Activated CD4-positive, alpha-beta T cell treated with anti-CD3 and anti-CD28 coated beads, Interleukin-2, amount 50 U/mL, for 1 hour (primary cell): ENCODE measurements at regions not wholly inside any gene's neighbourhood (a gene's known extent, or its start where the extent isn't known, plus 50 kb on each side); places are given as distances from the start of the nearest gene placed in this dataset.
"Not testable (repeated sequence)": the region's sequence is repeated elsewhere in the genome, so short reads cannot be mapped to it uniquely, and the experiment has no call there.

Experiments used
- DNase-seq: peaks from one replicate; pipeline ENCODE4 v3.0.0-alpha.2; 2020

DNA sequence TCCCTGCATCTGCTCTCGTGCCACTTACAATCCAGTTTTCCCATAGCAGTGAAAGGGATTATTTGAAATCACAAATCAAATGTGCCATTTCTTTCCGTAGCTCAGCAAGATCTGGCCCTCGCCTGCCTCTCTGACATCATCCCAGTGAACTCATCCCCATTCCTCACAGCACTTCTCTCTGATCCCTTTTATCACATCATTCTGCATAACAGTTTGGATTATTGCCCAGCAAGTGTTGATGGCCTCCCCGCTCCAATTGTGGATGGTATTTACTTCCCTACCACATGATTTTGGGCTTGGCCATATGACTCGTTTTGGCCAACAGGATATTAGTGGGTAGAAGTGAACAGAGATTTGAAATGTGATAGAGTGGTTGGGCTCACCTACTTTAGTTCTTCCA lies 185.0 kb downstream of the NPIPA7 start:
- DNase-seq = not testable (repeated sequence)

DNA sequence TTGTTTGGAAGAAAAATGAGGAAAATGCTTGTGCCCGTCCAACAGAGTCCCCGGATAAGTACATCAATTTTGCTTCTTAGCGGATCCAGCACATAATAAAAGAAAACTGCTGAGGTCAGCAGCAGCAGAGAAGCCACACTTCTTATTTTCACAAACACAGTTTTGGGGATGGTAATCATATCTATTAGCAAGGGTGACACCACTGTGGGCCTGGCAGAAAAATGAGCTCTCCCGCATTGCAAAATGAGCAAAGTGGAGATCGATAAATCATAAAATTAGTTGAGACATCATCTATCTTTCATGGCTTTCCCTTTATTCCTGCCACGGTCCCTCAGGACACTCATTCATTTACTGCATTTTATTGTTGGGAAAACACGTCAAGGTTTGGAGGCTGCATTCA lies 186.4 kb downstream of the NPIPA7 start:
- not testable (repeated sequence) for DNase-seq

DNA sequence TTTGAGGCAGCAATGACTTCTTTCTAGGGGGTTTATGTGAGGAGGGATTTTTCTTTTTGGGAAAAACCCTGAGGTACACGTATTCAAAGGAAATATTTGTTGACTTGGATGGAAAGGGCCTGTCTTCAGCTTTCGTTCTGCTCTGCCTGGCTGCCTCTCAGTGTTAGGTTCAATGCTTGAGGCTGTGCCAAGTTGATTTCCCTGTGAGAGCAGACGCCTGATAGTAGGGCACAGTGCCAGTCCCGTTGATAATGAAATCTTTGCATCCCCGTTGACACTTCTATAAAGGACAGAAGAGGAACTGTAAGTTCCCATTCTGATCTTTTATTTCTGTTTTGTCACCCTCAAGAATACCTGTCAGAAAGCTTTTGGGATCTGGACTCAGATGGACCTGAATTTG lies 191.1 kb downstream of the NPIPA7 start:
- not testable (repeated sequence) for DNase-seq

DNA sequence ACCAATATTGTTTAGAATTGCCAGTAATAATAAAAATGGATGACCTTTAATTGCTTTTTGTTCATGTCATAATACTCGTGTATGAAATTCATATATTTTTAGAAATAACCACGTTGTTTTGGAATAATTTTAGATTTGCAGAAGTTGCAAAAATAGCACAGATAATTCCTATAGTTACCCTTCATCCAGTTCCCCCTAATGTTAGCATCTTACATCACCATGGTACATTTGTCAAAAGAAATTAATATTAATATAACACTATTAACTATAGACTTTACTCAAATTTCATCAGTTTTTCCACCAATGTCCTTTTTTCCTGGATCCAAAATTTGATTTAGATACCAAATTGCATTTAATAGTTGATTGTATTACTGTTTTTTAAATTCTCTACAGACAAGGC lies 191.9 kb downstream of the NPIPA7 start:
- DNase-seq = not testable (repeated sequence)

DNA sequence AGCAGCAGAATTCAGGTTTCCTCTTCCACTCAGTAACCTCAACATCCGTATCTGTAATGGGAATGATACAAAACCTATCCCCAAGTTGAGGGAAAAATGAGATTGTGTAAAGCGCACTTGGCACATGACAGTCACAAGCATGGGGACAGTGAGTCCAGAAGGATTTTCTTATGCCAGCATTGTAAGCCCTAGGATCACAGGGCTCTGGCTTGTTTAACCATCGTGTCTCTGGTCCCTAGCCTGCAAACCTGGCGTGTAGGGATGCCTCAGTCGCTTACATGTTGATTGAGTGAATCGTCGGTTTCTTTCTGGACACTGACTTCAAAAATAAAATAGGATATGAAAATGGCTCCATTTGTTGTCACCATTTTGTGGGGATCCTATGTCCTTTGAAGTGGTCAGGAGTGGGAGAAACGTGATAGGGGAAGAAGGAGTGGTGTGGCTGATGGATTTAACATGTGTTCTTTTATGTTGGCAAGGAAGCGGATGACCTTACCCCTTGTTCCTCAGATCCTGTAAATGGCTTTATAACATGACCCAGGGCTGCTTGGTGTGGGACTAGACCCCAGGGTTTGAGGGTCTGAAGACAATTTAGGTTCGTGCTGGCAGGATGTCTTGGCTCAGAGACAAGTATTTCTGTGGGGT lies 193.3 kb downstream of the NPIPA7 start:
- DNase-seq = not testable (repeated sequence)

DNA sequence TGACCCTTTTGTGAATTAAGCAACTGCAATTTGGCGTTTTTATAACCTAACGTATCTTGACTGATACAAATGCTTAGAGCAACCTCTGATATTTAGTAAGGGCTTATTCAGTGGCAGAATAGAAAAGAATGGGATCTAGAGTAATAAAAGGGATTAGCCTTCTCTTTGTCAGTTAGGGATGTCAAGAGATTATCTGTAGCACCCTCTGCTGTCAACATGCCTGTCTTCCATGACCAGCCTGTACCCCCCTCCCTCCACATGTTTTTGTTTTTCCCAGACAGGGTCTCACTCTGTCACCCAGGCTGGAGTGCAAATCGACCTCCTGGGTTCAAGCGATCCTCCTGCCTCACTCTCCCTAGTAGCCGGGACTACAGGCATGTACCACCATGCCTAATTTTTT lies 198.1 kb downstream of the NPIPA7 start:
- DNase-seq = not testable (repeated sequence)

DNA sequence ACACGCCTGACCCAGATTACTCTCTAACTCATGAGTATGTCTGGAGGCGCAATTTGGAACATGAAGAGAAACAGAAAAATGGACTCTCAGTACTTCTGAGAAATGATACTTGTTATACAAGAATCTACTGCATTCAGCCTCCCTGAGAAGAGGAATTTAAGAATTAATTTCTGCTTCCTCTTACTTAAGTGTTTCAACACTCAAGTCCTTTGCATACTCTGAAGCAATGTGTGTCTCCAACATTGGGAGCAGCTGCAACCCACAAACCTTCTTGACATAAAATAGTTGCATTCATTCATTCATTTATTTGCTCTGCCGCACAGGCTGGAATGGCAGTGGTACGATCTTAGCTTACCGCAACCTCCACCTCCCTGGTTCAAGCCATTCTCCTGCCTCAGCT lies 199.8 kb downstream of the NPIPA7 start:
- no peak for DNase-seq

DNA sequence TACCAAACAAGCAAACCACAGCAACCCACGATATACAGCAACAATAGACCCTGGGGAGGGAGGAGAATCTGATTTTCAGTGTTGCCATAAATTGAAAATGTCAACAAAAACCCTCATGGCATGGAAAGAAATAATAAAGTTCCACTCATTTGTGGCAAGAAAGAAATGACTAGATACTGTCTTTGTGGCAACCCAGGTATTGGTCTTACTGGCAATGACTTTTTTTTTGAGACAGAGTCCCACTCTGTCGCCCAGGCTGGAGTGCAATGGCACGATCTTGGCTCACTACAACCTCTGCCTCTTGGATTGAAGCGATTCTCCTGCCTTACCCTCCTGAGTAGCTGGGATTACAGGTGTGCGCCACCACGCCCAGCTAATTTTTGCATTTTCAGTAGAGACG lies 204.0 kb downstream of the NPIPA7 start:
- DNase-seq = not testable (repeated sequence)

DNA sequence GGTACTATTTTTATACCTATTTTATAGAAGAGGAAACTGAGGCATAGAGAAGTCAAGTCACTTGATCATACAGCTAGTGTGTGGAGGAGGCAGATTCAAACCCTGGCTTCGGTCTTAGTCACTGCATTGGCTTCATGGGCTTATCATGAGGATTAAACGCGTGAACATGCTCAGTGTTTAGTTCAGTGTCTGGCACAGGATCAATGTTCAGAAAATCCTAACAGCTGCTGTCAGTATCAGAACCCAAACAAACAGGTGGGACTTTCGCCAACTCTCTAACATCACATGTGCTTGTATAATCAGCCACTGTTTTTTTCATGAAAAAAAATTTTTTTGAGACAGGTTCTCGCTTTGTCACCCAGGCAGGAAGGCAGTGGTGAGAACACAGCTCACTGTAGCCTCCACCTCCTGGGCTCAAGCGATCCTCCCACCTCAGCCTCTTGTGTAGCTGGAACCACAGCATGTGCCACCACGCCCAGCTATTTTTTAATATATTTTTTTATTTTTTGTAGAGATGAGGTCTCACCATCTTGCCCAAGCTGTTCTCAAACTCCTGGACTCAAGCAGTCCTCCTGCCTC lies 207.2 kb downstream of the NPIPA7 start:
- DNase-seq = not testable (repeated sequence)

DNA sequence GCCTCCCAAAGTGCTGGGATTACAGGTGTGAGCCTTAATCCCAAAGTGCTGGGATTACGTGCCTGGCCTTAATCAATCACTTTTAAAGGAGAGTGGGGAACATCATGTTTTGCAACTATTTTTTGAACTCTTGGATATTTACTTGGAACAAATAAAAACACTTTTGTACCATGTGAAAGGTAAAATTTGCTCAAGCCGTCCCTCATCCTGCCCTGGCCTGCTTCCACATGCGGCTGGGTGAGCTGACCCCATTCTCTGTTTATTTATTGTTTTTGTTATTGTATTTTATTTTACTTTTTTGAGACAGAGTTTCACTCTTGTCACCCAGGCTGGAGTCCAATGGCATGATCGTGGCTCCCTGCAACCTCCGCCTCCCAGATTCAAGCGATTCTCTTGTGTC lies 208.0 kb downstream of the NPIPA7 start:
- not testable (repeated sequence) for DNase-seq

DNA sequence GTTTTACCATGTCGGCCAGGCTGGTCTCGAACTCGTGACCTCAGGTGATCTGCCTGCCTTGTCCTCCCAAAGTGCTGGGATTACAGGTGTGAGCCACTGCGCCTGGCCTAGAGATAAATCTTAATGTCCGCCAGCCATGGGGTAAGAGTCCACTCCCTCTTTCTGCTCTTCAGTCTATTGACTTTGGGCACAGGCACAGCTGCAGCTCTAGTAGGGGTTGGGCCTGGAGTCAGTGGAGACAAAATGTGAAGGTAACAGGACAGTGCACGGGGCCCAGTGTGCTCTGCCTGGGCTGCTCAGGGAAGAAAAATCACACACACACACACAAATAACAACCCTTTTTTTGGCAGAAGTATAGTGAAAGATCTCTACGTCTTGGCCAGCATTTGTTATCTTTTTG lies 209.5 kb downstream of the NPIPA7 start:
- DNase-seq = not testable (repeated sequence)

DNA sequence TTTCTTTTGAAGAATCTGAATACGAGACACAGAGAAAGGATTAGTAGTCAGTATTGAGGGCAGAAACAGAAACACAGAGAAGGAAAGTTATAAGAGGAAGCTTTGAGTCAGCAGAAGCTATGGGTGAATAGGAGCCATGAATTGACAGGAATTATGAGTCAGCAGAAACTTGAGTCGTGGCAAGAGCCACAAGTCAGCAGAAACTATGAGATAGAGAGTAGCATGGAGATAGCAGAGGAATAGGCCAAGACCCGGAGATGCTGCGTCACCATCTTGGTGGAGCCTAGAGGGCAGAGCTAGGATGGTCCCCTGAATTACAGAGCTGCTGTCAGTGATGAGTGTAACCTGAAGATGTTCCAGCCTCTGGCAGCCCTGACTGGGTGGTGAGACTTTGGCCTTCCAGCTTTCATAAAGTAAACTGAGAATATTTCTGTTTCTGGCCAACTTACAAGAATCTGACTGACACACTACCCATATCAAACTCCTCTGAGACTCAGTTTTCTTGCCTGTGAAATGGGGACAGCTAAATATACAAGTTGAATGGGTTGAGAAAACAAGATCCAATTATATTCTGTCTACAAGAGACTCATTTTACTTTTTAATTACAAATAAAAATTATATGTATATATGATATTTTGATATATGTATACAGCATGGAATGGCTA lies 211.8 kb downstream of the NPIPA7 start:
- DNase-seq = not testable (repeated sequence)

DNA sequence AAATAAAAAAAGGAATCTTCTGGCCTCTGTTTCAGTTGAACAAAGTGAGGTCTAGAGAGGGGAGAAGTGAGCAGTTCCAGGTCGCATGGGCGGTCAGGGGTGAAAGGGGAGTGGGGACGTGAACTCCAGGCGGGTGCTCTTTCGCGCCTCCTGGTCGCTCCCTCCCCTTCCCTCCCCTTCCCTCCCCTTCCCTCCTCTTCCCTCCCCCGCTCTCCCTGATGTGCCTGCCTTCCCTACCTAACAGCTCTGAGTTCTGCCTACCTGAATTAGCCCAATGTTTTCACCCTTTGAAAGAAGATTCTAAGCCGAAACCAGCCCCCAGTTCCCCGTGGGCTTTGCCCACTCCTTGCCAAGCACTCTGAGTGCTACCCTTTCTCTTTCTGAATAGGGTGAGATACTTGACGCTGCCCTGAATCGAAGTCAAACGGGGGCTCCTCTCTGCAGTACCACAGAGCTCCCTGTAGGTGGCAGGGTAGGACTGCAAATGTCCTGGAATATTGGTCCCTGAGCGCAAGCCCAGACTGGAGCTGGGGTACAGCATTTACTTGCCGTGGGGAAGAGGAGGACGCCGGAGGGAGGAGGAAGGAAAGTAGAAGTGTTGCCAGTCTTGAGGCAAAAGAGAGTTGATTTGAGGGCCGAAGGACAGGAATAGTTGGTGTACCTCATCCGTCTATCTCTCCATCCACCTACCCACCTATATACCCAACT lies 214.4 kb downstream of the NPIPA7 start:
- DNase-seq = peak; percentile 30

DNA sequence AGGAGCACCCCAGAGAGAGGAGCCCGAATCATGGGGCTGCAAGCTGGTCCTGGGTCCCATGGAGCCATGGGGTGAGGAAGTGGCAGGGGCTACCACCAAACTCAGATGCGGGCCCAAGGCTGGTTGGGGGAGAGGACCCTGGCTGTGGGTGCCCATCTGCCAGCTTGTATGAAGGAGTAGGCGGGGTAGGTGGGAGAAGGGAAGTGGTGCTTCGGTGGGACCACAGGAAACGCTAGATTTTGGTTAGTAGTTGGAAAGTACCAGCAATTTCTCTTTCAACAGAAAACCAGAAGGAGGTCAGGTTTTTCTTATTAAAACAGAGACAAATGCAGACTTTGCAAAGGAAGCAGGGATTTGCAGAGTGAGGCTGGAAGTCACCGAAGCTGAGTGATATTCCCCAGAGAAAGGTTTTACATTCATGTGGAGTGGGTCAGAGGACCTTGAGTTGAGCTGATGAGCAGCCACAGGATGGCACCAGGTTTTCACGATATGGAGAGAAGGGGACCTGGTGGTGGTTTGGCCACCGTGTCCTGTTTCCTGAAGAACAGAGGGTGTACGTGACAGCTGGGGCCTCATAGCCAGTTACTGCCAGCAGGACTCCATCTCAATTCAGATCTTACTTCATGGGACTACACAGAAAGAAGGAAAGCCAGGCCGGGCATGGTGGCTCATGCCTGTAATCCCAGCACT lies 216.2 kb downstream of the NPIPA7 start:
- not testable (repeated sequence) for DNase-seq

DNA sequence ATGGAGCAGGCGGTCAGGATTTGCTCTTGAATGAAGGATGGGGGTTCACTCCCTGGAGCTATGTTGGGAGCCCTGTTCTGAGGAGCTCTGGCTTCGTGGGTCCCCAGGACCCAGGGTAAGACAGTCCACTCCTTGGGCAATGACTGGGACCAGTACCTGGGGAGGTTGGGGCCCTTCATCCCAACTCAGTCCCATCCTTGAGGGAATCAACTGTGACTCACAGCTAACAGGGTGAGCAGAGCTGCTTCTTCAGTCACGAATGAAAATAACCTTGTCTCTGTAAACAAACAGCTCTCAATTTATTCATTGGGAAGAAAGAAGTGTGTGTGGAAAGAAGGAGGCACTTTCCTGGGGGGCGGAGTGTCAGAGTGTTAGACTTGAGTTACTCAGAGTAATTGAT lies 222.3 kb downstream of the NPIPA7 start:
- DNase-seq = not testable (repeated sequence)

DNA sequence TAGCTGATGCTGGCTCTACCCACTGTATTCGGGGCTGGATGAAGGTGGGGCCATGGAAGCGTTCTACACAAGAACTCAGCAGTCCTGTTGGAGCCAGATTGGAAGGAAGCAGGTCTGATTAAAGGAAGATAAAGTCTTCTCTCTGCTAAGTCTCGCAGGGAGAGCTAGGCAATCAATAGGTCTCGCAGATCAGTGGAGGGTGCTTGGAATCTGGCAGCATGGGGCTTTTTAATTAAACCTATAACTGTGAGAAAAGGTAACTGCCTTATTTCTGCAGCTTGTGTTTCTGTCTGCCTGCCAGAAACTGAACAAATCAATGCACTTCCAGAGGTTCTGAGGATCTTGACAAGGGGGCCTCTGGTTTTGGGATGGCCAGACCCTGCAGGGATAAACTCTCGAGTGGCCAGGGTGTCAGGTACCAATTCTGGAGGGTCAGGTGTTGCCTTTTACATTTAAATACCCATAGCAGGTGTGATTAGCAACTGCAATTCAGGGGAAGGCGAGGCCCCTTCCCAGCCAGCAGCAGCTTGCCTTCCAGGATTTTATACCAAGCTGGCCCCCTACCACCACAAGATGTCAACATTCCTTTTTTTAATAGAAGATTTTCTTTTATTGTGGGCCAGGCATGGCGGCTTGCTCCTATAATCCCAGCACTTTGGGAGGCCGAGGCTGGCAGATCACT lies 228.6 kb downstream of the NPIPA7 start:
- DNase-seq = not testable (repeated sequence)

DNA sequence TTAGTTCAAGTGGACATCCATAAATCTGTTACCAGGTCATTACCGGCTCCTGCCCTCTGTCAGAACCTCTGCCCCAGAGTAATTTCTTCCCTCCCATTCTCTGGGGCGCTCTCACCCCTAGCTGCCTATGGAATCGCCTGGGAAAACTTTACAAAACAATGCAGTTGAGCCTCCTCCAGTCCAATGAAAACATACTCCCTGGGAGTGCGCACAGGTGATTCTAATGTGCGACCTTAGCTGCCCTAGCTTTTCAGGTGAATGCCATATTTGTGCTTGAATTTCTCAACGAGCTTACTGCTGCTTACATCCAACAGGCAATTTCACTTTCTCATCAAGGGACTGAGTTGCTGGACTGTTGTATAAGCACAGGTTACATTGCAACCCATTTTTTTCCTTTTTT lies 230.7 kb downstream of the NPIPA7 start:
- DNase-seq = not testable (repeated sequence)

DNA sequence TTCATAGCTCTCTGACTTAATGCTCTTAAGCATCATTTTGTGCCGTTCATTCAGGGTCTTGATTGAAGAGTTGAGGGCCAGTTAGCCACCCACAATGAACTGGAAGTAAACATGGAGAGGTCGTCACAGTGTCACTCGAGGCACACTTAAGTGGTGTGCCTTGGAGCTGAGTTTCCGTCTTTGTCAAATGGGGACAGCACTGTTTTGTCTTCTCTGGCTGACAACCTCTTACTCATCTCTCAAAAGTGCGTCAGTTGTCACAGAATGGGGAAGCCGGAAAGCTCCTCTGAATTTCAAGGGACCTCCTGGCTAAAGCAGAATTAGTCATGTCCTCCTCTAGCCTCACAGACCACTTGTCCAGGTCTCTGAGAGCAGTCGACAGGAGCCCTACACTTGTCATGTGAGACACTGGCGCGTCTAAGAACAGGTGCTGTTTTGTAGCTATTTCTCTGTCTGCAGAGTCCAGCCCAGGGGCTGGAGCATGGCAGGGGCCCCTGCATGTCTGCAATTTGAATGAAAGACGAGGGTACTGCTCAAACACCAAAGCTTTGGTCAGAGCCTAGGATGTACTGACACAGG lies 231.5 kb downstream of the NPIPA7 start:
- DNase-seq = not testable (repeated sequence)

DNA sequence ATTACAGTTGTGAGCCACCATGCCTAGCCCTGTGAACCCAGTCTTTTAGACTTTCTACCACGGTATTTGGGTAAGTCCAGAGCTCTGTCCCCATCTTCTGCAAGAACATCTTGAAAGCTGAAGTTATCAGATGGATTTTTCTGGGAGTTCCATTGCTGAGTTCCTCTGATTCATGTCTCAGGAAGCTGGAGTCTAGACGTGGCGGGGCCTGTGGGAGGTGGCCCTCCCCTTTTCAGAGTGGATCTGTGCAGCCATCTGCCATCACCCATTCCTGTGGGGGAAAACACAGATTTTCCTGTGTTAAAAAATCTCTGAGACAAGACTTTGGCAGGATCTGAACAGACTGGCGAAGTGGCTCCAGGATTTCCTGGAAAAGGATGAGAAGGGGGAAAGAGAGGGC lies 234.3 kb downstream of the NPIPA7 start:
- not testable (repeated sequence) for DNase-seq

DNA sequence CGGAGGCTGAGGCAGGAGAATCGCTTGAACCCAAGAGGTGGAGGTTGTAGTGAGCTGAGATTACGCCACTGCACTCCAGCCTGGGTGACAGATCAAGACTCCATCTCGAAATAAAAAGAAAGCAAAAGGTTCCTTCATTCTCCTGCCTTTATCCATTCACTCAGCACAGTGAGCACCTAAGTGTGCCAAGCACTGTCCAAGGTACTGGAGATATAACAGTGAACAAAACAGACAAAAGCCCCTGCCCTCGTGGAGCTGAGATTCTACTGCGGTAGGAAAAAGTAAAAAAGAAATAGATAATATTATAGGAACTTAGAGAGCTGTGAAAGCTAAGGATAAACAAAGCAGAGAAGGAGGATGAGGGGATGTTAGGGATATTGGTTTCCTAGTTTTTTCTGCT lies 235.5 kb downstream of the NPIPA7 start:
- DNase-seq = not testable (repeated sequence)

DNA sequence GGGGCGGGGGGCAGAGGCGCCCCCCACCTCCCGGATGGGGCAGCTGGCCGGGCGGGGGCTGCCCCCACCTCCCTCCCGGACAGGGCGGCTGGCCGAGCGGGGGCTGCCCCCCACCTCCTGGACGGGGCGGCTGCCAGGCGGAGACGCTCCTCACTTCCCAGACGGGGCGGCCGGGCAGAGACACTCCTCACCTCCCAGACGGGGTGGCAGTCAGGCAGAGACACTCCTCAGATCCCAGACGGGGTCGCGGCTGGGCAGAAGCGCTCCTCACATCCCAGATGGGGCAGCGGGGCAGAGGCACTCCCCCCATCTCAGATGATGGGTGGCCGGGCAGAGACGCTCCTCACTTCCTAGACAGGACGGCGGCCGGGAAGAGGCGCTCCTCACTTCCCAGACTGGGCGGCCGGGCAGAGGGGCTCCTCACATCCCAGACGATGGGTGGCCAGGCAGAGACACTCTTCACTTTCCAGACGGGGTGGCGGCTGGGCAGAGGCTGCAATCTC lies 240.1 kb downstream of the NPIPA7 start:
- not testable (repeated sequence) for DNase-seq

DNA sequence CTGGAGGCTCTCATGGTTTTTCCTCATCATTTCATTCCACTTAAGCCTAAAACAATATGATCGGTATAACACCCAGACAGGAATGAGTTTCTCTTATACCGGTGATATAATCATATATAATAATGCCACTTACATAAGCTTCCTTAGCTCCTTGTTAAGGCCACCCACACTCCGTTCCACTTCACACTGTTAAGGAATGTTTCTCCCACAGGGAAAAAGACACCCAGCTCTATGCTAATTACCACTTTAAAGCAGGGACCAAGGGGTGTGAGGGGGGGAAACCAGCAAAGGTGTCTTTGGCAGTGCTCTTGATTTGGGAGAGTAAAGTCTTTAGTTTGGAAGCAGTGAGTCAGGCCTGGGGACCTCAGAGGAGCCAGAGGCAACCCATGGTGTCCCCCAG lies 245.4 kb downstream of the NPIPA7 start:
- not testable (repeated sequence) for DNase-seq
